Activated CD8-positive, alpha-beta T cell treated with anti-CD3 and anti-CD28 coated beads, Interleukin-2, amount 10 ng/mL, durations not matched to agents 7 days and 5 days (primary cell): ENCODE measurements at regions not wholly inside any gene's neighbourhood (a gene's known extent, or its start where the extent isn't known, plus 50 kb on each side); places are given as distances from the start of the nearest gene placed in this dataset.
"Not testable (repeated sequence)": the region's sequence is repeated elsewhere in the genome, so short reads cannot be mapped to it uniquely, and the experiment has no call there.

Source experiments
- ATAC-seq: fragments of 150-1000 bp; cut with Tn5 transposase; one replicate; pipeline ENCODE4 v1.10.0; 2021; ENCODE audit warnings: moderate library complexity
- CTCF ChIA-PET: fragments of 350-600 bp; sonication (Branson Sonifier 250); formaldehyde crosslinking; loops from one replicate; lab custom pipeline; 2021; ENCODE audit warnings: antibody characterized with exemption; lab: Charles Lee
- POLR2A ChIA-PET: fragments of 350-600 bp; sonication (Branson Sonifier 250); formaldehyde crosslinking; loops from one replicate; lab custom pipeline; 2021; ENCODE audit warnings: antibody characterized with exemption; lab: Charles Lee
- DNase-seq: peaks from one replicate; pipeline ENCODE4 v3.0.0-alpha.2; 2020
- H3K27ac Mint-ChIP-seq: one replicate; pipeline ENCODE4 v1.8.0; 2021; ENCODE audit warnings: mild to moderate bottlenecking, mixed read lengths
- H3K27me3 Mint-ChIP-seq: one replicate; pipeline ENCODE4 v1.8.0; 2021; ENCODE audit warnings: low read depth, mixed read lengths
- H3K36me3 Mint-ChIP-seq: one replicate; pipeline ENCODE4 v1.8.0; 2021; ENCODE audit warnings: low read depth, mixed read lengths
- H3K4me1 Mint-ChIP-seq: one replicate; pipeline ENCODE4 v1.8.0; 2021; ENCODE audit warnings: low read depth, mixed read lengths
- H3K4me3 Mint-ChIP-seq: one replicate; pipeline ENCODE4 v1.8.0; 2021; ENCODE audit warnings: mild to moderate bottlenecking, mixed read lengths
- H3K9me3 Mint-ChIP-seq: one replicate; pipeline ENCODE4 v1.8.0; 2022; ENCODE audit warnings: mixed read lengths; ENCODE audit not compliant: insufficient read depth

DNA sequence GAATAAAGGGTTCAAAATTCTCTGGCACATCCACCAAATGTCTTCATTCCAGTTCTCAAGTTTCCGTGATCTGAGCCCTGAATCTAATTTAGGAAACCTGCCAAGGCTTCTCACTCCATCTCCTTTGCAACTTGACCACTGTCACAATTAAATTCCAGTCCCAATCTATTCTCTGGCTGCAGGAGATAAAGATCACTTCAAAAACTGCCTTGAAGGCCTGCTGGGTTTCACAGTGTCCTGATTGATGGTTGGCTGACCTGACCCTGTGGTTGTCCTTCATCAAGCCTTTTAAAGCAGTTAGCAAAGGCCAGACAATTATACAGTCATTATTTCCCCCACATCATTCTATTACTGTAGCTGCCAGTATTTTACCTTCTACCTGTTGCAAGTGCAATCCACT is 60.3 kb upstream of the DNAJC10 start:
- CTCF ChIA-PET = no interaction called here
- H3K4me1 Mint-ChIP-seq = peaks cover 2% of the 10 kb centered on the region
- H3K27ac Mint-ChIP-seq = no peak overlapping the region
- H3K9me3 Mint-ChIP-seq = no peaks in the 10 kb centered on the region
- no peaks in the 10 kb centered on the region for H3K36me3 Mint-ChIP-seq
- H3K4me3 Mint-ChIP-seq = no peak overlapping the region
- POLR2A ChIA-PET = no interaction called here
- ATAC-seq (no peak), DNase-seq (no peak)
- peaks cover 16% of the 10 kb centered on the region for H3K27me3 Mint-ChIP-seq

- no peaks in the 10 kb centered on the region for H3K36me3 Mint-ChIP-seq
- H3K27me3 Mint-ChIP-seq = peaks cover 22% of the 10 kb centered on the region
- CTCF ChIA-PET = no interaction called here
- POLR2A ChIA-PET = no interaction called here
- H3K4me3 Mint-ChIP-seq = no peak overlapping the region
- DNase-seq = no peak
- no peaks in the 10 kb centered on the region for H3K9me3 Mint-ChIP-seq
- no peak overlapping the region for H3K27ac Mint-ChIP-seq
- no peak for ATAC-seq
- H3K4me1 Mint-ChIP-seq = no peaks in the 10 kb centered on the region
Observed at GRCh38 chr2:182664212-182664611, 51.8 kb upstream of the DNAJC10 start.

DNA sequence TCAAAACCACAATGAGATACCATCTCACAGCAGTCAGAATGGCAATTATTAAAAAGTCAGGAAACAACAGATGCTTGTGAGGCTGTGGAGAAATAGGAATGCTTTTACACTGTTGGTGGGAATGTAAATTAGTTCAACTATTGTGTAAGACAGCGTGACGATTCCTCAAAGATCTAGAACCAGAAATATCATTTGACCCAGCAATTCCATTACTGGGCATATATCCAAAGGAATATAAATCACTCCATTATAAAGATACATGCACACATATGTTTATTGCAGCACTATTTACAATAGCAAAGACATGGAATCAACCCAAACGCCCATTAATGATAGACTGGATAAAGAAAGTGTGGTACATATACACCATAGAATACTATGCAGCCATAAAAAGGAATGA is 50.6 kb upstream of the DNAJC10 start:
- DNase-seq, H3K36me3 Mint-ChIP-seq, H3K4me3 Mint-ChIP-seq, ATAC-seq, H3K9me3 Mint-ChIP-seq, H3K4me1 Mint-ChIP-seq, H3K27ac Mint-ChIP-seq, POLR2A ChIA-PET: not testable (repeated sequence)
- CTCF ChIA-PET = interaction anchor here (1.8 to 2.2 kb wide), 2 partner anchors 9 to 315 kb away, joined by 5 to 36 read pairs; no protein-coding TSS in a partner anchor
- peaks cover 19% of the 10 kb centered on the region for H3K27me3 Mint-ChIP-seq
